ENCODE measurements at regions not wholly inside any gene's neighbourhood (a gene's known extent, or its start where the extent isn't known, plus 50 kb on each side); places are given as distances from the start of the nearest gene placed in this dataset.

- Histone ChIP-seq H3K27me3 (ENCODE audit: control insufficient read depth in 2 of 2, insufficient read depth in 2 of 2, low read length in 2 of 2) (no peaks in the 10 kb centered on the region), H3K36me3 (ENCODE audit: control insufficient read depth in 2 of 2, insufficient read depth in 2 of 2, low read length in 2 of 2) (no peaks in the 10 kb centered on the region), H3K4me3 (ENCODE audit: low read length in 2 of 2) (no peak overlapping the region), H3K9ac (ENCODE audit: low read depth in 1 of 2, low read length in 2 of 2) (no peak overlapping the region), H3K27ac (ENCODE audit: low read depth in 2 of 2, low read length in 2 of 2) (no peak overlapping the region), H3K4me1 (ENCODE audit: control insufficient read depth in 2 of 2, insufficient read depth in 2 of 2, low read length in 2 of 2) (no peaks in the 10 kb centered on the region), H3K9me3 (ENCODE audit: control insufficient read depth in 2 of 2, low read length in 2 of 2) (no peaks in the 10 kb centered on the region)
These were observed 1060.5 kb upstream of the INTU start for GRCh38 chr4:126572264-126572663.

GRCh38 chr4:126582737-126583136 lies 1050.0 kb upstream of the INTU start:
- Histone ChIP-seq H3K27ac (ENCODE audit: low read depth in 2 of 2, low read length in 2 of 2) (no peak overlapping the region), H3K36me3 (ENCODE audit: control insufficient read depth in 2 of 2, insufficient read depth in 2 of 2, low read length in 2 of 2) (no peaks in the 10 kb centered on the region), H3K27me3 (ENCODE audit: control insufficient read depth in 2 of 2, insufficient read depth in 2 of 2, low read length in 2 of 2) (no peaks in the 10 kb centered on the region), H3K4me1 (ENCODE audit: control insufficient read depth in 2 of 2, insufficient read depth in 2 of 2, low read length in 2 of 2) (no peaks in the 10 kb centered on the region), H3K9me3 (ENCODE audit: control insufficient read depth in 2 of 2, low read length in 2 of 2) (peaks cover 4 to 7% of the 10 kb centered on the region in 2 donors), H3K4me3 (ENCODE audit: low read length in 2 of 2) (no peak overlapping the region), H3K9ac (ENCODE audit: low read depth in 1 of 2, low read length in 2 of 2) (no peak overlapping the region)

- no peaks in the 10 kb centered on the region for H3K36me3 ChIP-seq (ENCODE audit: control insufficient read depth in 2 of 2, insufficient read depth in 2 of 2, low read length in 2 of 2)
These were observed 1049.2 kb upstream of the INTU start for GRCh38 chr4:126583509-126583908.

GRCh38 chr4:126591583-126591982 lies 1041.2 kb upstream of the INTU start:
- H3K9ac ChIP-seq (ENCODE audit: low read depth in 1 of 2, low read length in 2 of 2): no peak overlapping the region
- H3K27ac ChIP-seq (ENCODE audit: low read depth in 2 of 2, low read length in 2 of 2): no peak overlapping the region
- no peaks in the 10 kb centered on the region for H3K27me3 ChIP-seq (ENCODE audit: control insufficient read depth in 2 of 2, insufficient read depth in 2 of 2, low read length in 2 of 2)
- no peaks in the 10 kb centered on the region for H3K36me3 ChIP-seq (ENCODE audit: control insufficient read depth in 2 of 2, insufficient read depth in 2 of 2, low read length in 2 of 2)
- no peaks in the 10 kb centered on the region for H3K4me1 ChIP-seq (ENCODE audit: control insufficient read depth in 2 of 2, insufficient read depth in 2 of 2, low read length in 2 of 2)
- peaks cover 2 to 5% of the 10 kb centered on the region in 2 donors for H3K9me3 ChIP-seq (ENCODE audit: control insufficient read depth in 2 of 2, low read length in 2 of 2)
- no peak overlapping the region for H3K4me3 ChIP-seq (ENCODE audit: low read length in 2 of 2)

More at GRCh38 chr4:126583509-126583908, 1049.2 kb upstream of the INTU start:
- Histone ChIP-seq H3K9me3 (ENCODE audit: control insufficient read depth in 2 of 2, low read length in 2 of 2) (peaks cover 5 to 7% of the 10 kb centered on the region in 2 donors), H3K4me1 (ENCODE audit: control insufficient read depth in 2 of 2, insufficient read depth in 2 of 2, low read length in 2 of 2) (no peaks in the 10 kb centered on the region), H3K27ac (ENCODE audit: low read depth in 2 of 2, low read length in 2 of 2) (no peak overlapping the region), H3K9ac (ENCODE audit: low read depth in 1 of 2, low read length in 2 of 2) (no peak overlapping the region), H3K4me3 (ENCODE audit: low read length in 2 of 2) (no peak overlapping the region), H3K27me3 (ENCODE audit: control insufficient read depth in 2 of 2, insufficient read depth in 2 of 2, low read length in 2 of 2) (no peaks in the 10 kb centered on the region)

- no peaks in the 10 kb centered on the region for H3K4me1 ChIP-seq (ENCODE audit: control insufficient read depth in 2 of 2, insufficient read depth in 2 of 2, low read length in 2 of 2)
- peaks cover 2 to 5% of the 10 kb centered on the region in 2 donors for H3K9me3 ChIP-seq (ENCODE audit: control insufficient read depth in 2 of 2, low read length in 2 of 2)
- no peak overlapping the region for H3K4me3 ChIP-seq (ENCODE audit: low read length in 2 of 2)
- H3K9ac ChIP-seq (ENCODE audit: low read depth in 1 of 2, low read length in 2 of 2): no peak overlapping the region
- H3K27me3 ChIP-seq (ENCODE audit: control insufficient read depth in 2 of 2, insufficient read depth in 2 of 2, low read length in 2 of 2): no peaks in the 10 kb centered on the region
- no peak overlapping the region for H3K27ac ChIP-seq (ENCODE audit: low read depth in 2 of 2, low read length in 2 of 2)
- H3K36me3 ChIP-seq (ENCODE audit: control insufficient read depth in 2 of 2, insufficient read depth in 2 of 2, low read length in 2 of 2): no peaks in the 10 kb centered on the region
These were observed 1040.7 kb upstream of the INTU start for GRCh38 chr4:126592088-126592487.

- Histone ChIP-seq H3K4me3 (ENCODE audit: low read length in 2 of 2) (no peak overlapping the region), H3K4me1 (ENCODE audit: control insufficient read depth in 2 of 2, insufficient read depth in 2 of 2, low read length in 2 of 2) (no peaks in the 10 kb centered on the region), H3K9me3 (ENCODE audit: control insufficient read depth in 2 of 2, low read length in 2 of 2) (peaks cover 0 to 2% of the 10 kb centered on the region in 2 donors), H3K9ac (ENCODE audit: low read depth in 1 of 2, low read length in 2 of 2) (no peak overlapping the region), H3K27me3 (ENCODE audit: control insufficient read depth in 2 of 2, insufficient read depth in 2 of 2, low read length in 2 of 2) (no peaks in the 10 kb centered on the region), H3K27ac (ENCODE audit: low read depth in 2 of 2, low read length in 2 of 2) (no peak overlapping the region), H3K36me3 (ENCODE audit: control insufficient read depth in 2 of 2, insufficient read depth in 2 of 2, low read length in 2 of 2) (no peaks in the 10 kb centered on the region)
These were observed 1039.1 kb upstream of the INTU start for GRCh38 chr4:126593626-126594025.

- Histone ChIP-seq H3K4me3 (ENCODE audit: low read length in 2 of 2) (no peak overlapping the region), H3K9ac (ENCODE audit: low read depth in 1 of 2, low read length in 2 of 2) (no peak overlapping the region), H3K9me3 (ENCODE audit: control insufficient read depth in 2 of 2, low read length in 2 of 2) (no peaks in the 10 kb centered on the region), H3K4me1 (ENCODE audit: control insufficient read depth in 2 of 2, insufficient read depth in 2 of 2, low read length in 2 of 2) (no peaks in the 10 kb centered on the region), H3K27me3 (ENCODE audit: control insufficient read depth in 2 of 2, insufficient read depth in 2 of 2, low read length in 2 of 2) (no peaks in the 10 kb centered on the region), H3K27ac (ENCODE audit: low read depth in 2 of 2, low read length in 2 of 2) (no peak overlapping the region), H3K36me3 (ENCODE audit: control insufficient read depth in 2 of 2, insufficient read depth in 2 of 2, low read length in 2 of 2) (no peaks in the 10 kb centered on the region)
These were observed 1037.1 kb upstream of the INTU start for GRCh38 chr4:126595643-126596042.

- Histone ChIP-seq H3K27me3 (ENCODE audit: control insufficient read depth in 2 of 2, insufficient read depth in 2 of 2, low read length in 2 of 2) (no peaks in the 10 kb centered on the region), H3K27ac (ENCODE audit: low read depth in 2 of 2, low read length in 2 of 2) (no peak overlapping the region), H3K9ac (ENCODE audit: low read depth in 1 of 2, low read length in 2 of 2) (no peak overlapping the region), H3K4me1 (ENCODE audit: control insufficient read depth in 2 of 2, insufficient read depth in 2 of 2, low read length in 2 of 2) (no peaks in the 10 kb centered on the region), H3K4me3 (ENCODE audit: low read length in 2 of 2) (no peak overlapping the region), H3K9me3 (ENCODE audit: control insufficient read depth in 2 of 2, low read length in 2 of 2) (no peaks in the 10 kb centered on the region), H3K36me3 (ENCODE audit: control insufficient read depth in 2 of 2, insufficient read depth in 2 of 2, low read length in 2 of 2) (no peaks in the 10 kb centered on the region)
These were observed 1033.0 kb upstream of the INTU start for GRCh38 chr4:126599746-126600145.

- Histone ChIP-seq H3K36me3 (ENCODE audit: control insufficient read depth in 2 of 2, insufficient read depth in 2 of 2, low read length in 2 of 2) (no peaks in the 10 kb centered on the region), H3K4me3 (ENCODE audit: low read length in 2 of 2) (no peak overlapping the region), H3K27me3 (ENCODE audit: control insufficient read depth in 2 of 2, insufficient read depth in 2 of 2, low read length in 2 of 2) (no peaks in the 10 kb centered on the region), H3K9ac (ENCODE audit: low read depth in 1 of 2, low read length in 2 of 2) (no peak overlapping the region), H3K4me1 (ENCODE audit: control insufficient read depth in 2 of 2, insufficient read depth in 2 of 2, low read length in 2 of 2) (no peaks in the 10 kb centered on the region), H3K27ac (ENCODE audit: low read depth in 2 of 2, low read length in 2 of 2) (no peak overlapping the region), H3K9me3 (ENCODE audit: control insufficient read depth in 2 of 2, low read length in 2 of 2) (no peaks in the 10 kb centered on the region)
These were observed 1029.5 kb upstream of the INTU start for GRCh38 chr4:126603210-126603609.

- Histone ChIP-seq H3K9ac (ENCODE audit: low read depth in 1 of 2, low read length in 2 of 2) (no peak overlapping the region), H3K4me3 (ENCODE audit: low read length in 2 of 2) (no peak overlapping the region), H3K27ac (ENCODE audit: low read depth in 2 of 2, low read length in 2 of 2) (no peak overlapping the region), H3K9me3 (ENCODE audit: control insufficient read depth in 2 of 2, low read length in 2 of 2) (no peaks in the 10 kb centered on the region), H3K27me3 (ENCODE audit: control insufficient read depth in 2 of 2, insufficient read depth in 2 of 2, low read length in 2 of 2) (no peaks in the 10 kb centered on the region), H3K4me1 (ENCODE audit: control insufficient read depth in 2 of 2, insufficient read depth in 2 of 2, low read length in 2 of 2) (no peaks in the 10 kb centered on the region), H3K36me3 (ENCODE audit: control insufficient read depth in 2 of 2, insufficient read depth in 2 of 2, low read length in 2 of 2) (no peaks in the 10 kb centered on the region)
These were observed 1028.9 kb upstream of the INTU start for GRCh38 chr4:126603825-126604224.

- H3K27me3 ChIP-seq (ENCODE audit: control insufficient read depth in 2 of 2, insufficient read depth in 2 of 2, low read length in 2 of 2): no peaks in the 10 kb centered on the region
- no peaks in the 10 kb centered on the region for H3K4me1 ChIP-seq (ENCODE audit: control insufficient read depth in 2 of 2, insufficient read depth in 2 of 2, low read length in 2 of 2)
- no peaks in the 10 kb centered on the region for H3K9me3 ChIP-seq (ENCODE audit: control insufficient read depth in 2 of 2, low read length in 2 of 2)
- no peak overlapping the region for H3K27ac ChIP-seq (ENCODE audit: low read depth in 2 of 2, low read length in 2 of 2)
- H3K36me3 ChIP-seq (ENCODE audit: control insufficient read depth in 2 of 2, insufficient read depth in 2 of 2, low read length in 2 of 2): no peaks in the 10 kb centered on the region
- no peak overlapping the region for H3K4me3 ChIP-seq (ENCODE audit: low read length in 2 of 2)
- no peak overlapping the region for H3K9ac ChIP-seq (ENCODE audit: low read depth in 1 of 2, low read length in 2 of 2)
These were observed 1028.4 kb upstream of the INTU start for GRCh38 chr4:126604268-126604867.

All from mucosa of rectum (tissue), 2 donors.